ENCODE measurements at regions not wholly inside any gene's neighbourhood (a gene's known extent, or its start where the extent isn't known, plus 50 kb on each side); places are given as distances from the start of the nearest gene placed in this dataset.

DNA sequence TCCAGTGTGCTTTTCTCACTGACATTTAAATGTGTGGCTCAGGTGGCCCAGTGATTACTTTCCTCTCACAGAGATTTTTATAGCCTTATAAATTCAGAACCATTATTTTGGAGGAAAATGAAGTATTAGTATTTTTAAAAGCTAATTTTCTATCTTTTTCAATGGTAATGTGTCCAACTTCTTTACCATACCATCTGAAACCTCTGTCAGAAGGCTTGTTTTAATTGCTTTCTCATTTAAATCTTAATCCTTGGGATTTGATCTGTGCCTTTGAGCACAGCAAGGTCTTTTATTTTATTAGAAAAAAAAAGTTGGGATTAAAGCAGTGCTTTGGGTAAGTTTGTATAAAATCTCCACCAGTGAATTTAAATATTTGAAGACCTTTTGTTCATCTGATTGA lies 452.3 kb upstream of the RAG2 start:
- intact Hi-C loops (cut with DNase I): no loop called here
- DNase-seq (ENCODE audit: low spot score): no peak

DNA sequence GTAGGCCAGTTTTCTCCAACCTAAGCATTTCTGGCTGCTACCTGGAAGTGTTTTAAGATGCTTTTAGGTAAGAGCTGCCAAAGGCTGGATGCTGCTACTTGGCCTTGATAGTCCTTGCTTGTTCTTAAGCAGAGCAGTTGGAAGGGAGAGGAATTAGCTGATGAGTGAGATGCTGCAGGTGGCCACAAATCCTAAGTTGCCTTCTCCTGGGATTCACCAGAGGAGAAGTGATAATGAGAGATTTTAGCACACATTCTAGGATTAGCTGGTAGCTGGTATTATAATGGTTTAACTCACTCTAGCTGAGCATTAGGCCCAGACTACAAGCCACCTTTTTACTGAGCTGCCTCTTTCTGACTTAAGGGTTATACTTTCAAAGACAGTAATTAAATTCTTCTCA lies 442.9 kb upstream of the RAG2 start:
- no peak for DNase-seq (ENCODE audit: low spot score)
- intact Hi-C loops (cut with DNase I): no loop called here

DNA sequence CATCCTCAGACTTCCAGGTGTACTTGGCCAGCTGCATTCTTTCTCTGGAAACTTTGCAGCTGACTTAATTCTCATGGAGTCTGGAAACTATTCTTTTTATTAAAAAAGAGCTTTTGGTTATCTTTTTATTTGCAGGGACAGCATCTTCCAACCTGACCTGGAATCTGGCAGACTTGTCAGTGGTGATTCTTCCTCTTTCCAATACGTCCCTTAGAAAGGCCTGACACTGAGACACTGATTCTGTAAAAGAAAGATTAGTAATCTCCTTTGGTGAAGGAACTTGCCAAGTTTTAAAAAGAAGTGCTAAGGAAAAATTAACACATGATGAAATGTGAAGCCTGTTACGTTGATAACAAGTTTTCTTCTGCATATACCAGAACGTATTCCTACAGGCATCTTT lies 440.9 kb upstream of the RAG2 start:
- intact Hi-C loops (cut with DNase I): no loop called here

DNA sequence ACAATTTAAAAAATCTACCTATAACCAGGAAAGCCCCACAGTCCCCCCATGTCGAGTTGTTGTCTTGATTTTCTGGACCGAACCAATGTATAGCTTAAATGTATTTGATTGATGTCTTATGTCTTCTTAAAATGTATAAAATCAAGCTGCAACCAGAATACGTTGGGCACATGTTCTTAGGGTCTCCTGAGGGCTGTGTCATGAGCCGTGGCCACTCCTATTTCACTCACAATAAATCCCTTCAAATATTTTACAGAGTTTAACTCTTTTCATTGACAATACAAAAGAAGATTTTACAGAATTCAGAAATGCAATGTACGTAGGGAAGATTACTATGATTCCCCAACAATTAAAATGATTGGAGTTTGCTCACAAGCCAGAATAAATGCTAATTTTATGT lies 428.7 kb upstream of the RAG2 start:
- intact Hi-C loops (cut with DNase I): no loop called here
- no peak for DNase-seq (ENCODE audit: low spot score)

More for the DNA sequence above, 440.9 kb upstream of the RAG2 start:
- DNase-seq (ENCODE audit: low spot score): no peak

DNA sequence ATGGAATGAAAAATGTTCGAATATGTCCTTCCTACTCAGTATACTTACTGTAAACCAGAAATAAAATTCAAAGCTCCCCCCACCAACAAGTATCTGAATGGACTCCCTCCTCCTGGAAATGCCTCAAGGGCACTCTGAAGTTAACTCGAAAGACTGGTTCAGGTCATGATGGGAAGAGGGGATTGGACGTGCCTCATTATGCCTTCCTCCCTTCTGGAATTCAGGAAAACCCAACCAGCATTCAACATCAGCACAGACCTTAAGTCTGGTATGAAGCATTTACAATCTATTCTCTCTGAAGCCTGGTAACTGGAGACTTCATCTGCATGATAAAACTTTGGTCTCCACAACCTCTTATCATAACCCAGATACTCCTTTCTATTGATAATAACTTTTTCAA lies 428.3 kb upstream of the RAG2 start:
- intact Hi-C loops (cut with DNase I): no loop called here
- DNase-seq (ENCODE audit: low spot score): no peak

DNA sequence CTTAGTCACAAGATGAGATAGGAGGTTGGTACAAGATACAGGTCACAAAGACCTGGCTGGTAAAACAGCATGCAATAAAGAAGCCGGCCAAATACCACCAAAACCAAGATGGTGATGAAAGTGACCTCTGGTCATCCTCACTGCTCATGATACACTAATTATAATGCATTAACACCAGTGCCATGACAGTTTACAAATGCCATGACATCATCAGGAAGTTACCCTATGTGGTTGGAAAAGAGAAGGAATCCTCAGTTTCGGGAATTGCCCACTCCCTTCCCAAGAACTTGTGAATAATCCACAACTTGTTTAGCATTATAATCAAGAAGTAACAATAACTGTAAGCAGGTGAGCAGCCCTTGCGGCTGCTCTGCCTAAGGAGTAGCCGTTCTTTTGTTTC lies 408.5 kb upstream of the RAG2 start:
- no peak for DNase-seq (ENCODE audit: low spot score)
- intact Hi-C loops (cut with DNase I): no loop called here

DNA sequence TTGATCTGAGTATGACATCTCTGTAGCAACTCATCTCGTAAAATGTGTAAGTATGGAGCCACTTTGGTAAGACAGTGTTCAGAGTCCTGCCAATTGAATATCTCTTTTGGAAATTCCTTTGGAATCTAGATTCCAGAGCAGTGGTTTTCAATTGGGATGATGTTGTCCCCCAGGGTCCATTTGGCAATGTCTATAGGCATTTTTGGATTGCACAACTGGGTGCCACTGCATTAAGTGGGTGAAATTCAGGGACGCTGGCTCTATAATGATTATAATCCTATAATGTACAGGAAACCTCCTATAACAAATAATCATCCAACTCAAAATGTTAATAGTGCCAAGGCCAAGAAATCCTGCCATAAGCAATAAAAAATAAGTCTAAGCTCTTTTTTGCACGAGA lies 404.8 kb upstream of the RAG2 start:
- DNase-seq (ENCODE audit: low spot score): no peak
- intact Hi-C loops (cut with DNase I): no loop called here

DNA sequence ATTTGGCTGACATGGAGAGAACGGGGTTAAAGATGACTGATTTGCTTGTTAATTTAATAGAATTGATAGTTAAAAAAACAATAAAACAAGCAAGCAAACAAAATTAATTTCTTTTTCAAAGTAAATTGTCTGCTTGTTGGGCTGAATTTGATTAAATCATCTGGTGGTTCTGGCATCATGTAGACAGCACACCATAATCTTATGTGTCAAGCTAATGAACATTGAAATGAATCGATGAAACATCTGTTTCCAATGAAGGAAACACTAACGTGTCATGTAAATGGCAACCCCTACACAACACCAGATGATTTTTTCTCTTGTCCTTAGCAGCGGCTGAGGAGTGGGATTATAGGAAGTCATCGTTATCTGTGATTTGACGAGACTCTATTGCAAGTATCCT lies 399.6 kb upstream of the RAG2 start:
- no peak for DNase-seq (ENCODE audit: low spot score)

DNA sequence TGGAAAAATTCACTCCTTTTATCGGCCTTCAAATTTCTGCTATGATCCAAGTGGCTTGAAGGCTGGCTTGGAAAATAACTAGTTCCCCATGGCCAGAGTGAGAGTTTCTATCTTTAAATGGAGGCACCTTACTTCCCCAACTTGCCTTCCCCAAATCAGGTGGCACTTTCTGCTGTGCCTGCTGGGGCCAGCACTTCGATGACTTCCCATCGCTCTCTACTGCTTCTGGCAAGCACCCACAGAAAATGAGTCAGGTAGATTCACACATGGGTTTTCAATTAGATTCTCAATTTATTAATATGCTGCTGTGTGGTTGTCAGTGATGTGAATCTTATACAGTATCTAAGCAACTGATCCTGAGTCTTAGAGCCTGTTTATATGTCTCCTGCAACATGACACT lies 398.8 kb upstream of the RAG2 start:
- DNase-seq (ENCODE audit: low spot score): no peak
- intact Hi-C loops (cut with DNase I): no loop called here

More for the DNA sequence above, 399.6 kb upstream of the RAG2 start:
- intact Hi-C loops (cut with DNase I): no loop called here

DNA sequence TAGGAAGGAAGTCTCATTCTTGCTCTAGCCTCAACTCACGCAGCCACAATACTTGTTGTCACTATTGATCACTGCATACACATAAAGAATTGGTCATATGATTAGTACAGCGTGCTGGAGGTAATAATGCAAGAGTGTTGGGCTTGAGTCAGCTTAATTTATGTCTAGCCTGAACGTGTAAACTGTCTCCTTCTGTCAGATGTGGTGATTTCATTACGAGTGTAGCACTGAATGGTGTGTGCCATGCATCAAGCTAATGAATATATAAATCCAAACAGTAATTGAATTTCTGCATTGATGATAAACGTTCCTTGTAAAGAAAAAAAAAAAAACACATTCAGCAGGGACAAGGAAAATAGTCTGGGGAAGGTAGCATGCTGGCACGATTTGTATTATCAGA lies 396.2 kb upstream of the RAG2 start:
- DNase-seq (ENCODE audit: low spot score): no peak
- intact Hi-C loops (cut with DNase I): no loop called here

DNA sequence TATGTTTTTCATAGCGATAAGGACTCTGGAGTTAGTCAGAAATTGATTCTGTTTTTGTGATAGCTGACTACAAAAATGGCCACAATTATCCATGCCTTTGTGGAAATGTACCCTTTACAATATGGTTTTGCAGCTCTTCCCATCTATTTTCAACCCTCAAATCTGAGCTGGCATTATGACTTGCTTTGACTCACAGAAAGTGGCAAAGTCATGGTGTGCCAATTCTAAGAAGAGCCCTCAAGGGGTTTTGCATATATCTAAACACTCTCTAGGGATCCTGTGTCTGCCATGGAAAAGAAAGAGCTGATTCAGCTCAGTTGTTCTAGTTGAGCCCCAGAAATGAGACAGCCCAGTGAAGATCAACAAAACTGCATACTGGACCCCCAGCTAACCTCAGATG lies 390.5 kb upstream of the RAG2 start:
- intact Hi-C loops (cut with DNase I): no loop called here

DNA sequence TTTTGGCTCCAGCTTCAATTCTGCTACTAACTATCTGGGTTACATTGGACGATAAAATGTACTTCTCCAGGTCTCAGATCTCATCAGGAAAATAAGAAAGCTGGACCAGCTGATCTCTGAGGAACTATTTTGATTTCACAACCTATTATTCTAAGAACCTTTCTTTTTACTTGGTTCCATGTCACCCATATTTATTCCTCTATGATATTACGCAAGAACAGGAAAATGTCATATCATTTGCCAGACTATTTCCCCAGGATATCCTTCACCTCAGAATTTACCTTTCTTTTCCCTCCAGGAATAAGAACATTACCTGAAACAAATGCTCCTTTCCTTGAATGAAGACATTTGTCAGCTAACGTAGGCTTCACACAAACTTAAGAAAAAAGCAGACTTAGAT lies 387.5 kb upstream of the RAG2 start:
- no peak for DNase-seq (ENCODE audit: low spot score)
- intact Hi-C loops (cut with DNase I): no loop called here

More for the DNA sequence above, 390.5 kb upstream of the RAG2 start:
- no peak for DNase-seq (ENCODE audit: low spot score)

DNA sequence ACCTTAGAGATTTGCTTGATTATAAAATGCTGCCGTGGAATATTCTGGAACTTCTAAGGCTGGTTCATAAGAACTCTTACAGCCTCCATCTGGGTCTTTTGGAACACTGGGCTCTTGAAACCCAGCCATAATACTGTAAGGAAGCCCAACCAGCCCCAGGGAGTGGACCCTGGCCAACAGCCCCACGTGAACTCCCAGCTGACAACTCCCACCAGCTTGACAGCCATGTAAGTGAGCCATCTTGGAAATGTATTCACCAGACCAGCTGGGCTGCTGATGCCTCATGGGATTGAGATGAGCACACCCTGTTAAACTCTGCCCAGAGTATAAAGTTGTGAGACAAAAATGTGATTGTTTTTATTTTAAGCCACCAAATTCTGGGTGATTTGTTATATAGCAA lies 378.7 kb upstream of the RAG2 start:
- no peak for DNase-seq (ENCODE audit: low spot score)
- intact Hi-C loops (cut with DNase I): no loop called here

DNA sequence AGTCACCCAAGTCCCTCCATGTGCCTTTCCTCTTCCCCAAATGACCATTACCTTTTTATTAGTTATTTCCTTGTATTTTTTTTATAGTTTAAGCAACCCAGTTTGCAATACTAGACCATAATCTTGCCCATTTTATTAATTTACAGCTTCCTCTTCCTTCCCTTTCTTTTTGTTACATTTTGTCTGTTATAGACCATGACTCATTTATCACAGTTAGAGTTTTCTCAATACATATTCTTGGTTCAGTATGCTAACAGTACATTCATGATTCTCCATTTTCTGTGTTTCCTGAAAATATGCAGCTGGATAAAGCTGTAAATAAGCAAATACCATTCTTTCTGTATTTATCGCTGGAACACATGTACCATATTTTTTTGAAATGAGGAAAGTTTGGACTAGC lies 376.7 kb upstream of the RAG2 start:
- DNase-seq (ENCODE audit: low spot score): no peak
- intact Hi-C loops (cut with DNase I): no loop called here

DNA sequence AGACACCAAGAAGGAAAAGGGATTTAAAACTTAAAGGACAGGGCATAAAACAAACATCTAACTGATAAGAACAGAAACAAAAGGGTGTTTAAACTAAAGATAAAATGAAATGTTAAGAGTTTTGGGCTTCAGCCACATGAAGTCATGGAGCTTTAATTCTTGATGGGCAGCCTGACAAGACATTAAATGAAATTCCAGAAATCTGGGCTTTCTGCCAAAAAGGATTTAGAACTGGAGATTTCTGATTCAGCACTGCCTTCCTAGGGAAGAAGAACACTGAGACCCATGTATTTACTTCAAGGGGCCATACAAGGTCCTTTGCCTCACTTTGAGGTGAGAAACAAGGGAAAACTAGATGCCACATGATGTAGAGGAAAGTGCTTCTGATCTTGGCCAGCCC lies 355.9 kb upstream of the RAG2 start:
- intact Hi-C loops (cut with DNase I): no loop called here
- DNase-seq (ENCODE audit: low spot score): no peak

DNA sequence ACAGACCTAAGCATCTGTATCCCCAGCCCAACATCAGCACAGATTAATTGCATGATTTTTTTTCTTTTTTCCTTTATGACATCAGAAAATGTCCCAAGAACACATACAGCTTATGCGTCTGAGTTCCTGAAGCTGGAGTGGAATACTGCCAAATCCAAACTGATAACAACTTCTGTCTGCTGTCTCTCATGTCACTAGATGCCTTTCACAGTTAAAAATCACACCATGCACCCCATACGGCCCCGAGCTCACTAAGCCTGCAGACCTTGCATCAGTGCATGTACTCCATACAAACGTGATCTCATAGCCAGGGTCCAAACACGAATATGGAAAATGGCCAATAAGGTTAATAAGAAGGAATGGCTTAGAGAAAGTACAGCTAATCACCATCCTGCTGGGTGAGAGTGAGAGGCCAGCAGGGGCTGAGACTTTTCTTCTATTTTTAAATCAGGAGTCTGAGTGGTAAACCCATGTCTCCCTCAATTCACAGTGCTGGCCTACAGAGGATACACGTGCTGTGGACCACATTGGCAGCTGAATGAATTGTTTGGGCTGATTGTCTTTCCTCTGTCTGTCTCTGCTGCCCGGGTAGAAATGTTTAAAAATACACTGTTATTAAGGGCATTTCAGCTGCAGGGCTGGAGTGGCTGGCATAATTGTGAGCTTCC lies 350.6 kb upstream of the RAG2 start:
- DNase-seq (ENCODE audit: low spot score): no peak
- intact Hi-C loops (cut with DNase I): no loop called here

DNA sequence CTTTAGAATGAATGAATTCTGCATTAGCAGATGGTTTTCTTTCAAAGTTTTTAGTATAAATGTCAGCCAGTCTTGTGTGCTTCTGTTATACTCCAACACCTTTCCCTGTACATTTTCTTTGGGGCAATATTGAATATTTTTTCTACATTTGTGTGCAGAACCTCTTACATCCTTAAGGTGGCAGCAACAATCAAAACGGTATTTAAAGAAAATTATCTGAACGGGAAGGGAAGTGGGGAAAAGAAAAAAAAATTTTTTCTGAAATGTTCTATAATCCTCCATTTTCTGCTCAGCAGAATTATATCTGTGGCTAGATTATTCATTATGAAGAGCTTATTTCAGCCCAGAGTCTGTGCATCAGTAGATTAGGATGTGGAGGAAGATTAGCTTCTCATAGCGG lies 347.3 kb upstream of the RAG2 start:
- intact Hi-C loops (cut with DNase I): no loop called here
- DNase-seq (ENCODE audit: low spot score): no peak

DNA sequence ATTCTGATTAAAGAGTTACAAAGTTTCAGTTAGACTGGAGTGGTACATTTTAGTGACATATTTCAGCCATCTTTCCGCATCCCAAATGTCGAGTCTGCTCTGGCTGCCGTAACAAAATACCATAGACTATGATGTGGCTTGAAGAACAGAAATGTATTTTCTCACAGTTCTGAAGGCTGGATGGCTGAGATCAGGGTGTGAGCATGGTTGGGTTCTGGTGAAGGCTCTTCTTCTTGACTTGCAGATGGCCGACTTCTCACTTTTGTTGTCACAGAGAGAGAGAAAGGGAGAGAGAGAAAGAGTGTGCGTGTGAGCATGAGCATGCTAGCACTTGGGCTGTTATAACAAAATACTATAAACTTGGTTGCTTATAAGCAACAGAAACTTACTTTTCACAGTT lies 335.4 kb upstream of the RAG2 start:
- intact Hi-C loops (cut with DNase I): no loop called here
- DNase-seq (ENCODE audit: low spot score): no peak

DNA sequence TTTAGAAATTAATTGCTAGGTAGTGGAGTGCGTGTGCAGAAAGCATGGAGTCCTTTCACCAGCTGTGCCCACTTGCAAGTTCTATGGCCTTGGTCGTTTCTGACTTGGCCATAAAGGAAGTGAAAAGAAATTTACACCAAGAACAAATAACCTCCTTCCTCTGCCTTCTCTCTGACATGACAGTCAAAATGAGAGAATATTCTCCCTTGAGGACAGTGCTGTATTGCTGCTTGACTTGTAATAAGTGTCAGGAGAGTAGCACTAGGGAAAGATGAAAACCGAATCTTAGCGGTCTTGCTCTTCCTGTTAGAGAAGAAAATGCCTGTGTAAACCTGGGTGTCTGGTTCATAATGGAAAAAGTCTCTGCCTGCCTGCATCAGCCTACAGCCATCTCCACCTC lies 333.1 kb upstream of the RAG2 start:
- no peak for DNase-seq (ENCODE audit: low spot score)
- intact Hi-C loops (cut with DNase I): no loop called here

DNA sequence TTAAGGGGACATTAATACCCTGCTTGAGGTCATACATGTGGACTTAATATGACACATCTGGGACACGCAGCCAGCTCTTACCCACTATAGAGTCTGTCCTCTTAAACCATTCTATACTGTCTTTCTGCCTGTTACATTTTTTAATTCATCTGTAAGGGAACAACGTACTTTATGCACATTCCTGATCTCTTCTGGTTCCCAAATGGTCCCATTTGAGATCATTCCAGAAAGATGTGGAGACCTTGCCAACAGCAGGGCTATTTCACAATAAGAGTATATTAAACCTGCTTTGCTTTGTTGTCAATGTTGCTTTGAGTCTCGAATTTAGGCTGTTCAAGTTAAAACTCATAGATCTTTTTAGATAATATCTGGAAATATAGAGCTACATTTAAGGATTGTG lies 332.2 kb upstream of the RAG2 start:
- no peak for DNase-seq (ENCODE audit: low spot score)
- intact Hi-C loops (cut with DNase I): no loop called here

DNA sequence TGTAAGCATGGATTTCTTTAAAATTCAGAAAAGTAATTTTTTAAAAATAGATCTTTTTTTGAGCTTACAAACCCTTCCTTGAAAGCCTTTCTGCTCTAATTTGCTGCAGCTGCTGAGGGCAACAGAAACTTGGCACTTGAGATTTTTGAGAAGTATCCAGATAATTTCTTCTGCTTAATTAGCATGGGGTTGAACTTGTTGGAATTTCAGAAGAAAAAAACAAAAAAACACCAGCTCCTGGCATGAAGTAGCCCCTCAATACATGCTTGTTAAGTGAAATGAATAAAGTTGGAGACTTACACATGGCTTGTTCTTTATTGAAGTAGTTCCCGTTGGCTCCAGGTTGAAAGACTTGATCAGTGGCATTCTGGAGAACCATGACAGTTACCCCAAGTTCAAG lies 331.4 kb upstream of the RAG2 start:
- no peak for DNase-seq (ENCODE audit: low spot score)
- intact Hi-C loops (cut with DNase I): no loop called here

DNA sequence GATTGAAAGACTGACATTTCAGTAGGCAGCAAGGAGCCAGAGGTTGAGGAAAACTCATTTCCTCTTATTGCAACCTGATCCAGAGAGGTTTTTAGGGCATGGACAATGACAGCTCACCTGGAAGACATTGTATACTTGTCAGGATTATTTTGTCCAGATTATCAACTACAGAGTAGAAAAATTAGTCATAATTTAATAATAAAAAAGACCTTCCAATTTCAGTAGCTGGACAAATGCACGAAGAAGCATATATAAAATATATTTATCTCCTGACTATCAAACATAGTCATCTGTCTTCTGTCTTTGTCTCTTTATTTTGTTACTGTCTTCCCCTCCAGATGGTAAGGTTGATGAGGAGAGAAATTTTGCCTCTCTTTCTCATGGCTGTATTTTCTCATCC lies 330.6 kb upstream of the RAG2 start:
- no peak for DNase-seq (ENCODE audit: low spot score)
- intact Hi-C loops (cut with DNase I): no loop called here

All from posterior vena cava (tissue), 2 donors.